Stomach (tissue), 4 donors: ENCODE measurements at regions not wholly inside any gene's neighbourhood (a gene's known extent, or its start where the extent isn't known, plus 50 kb on each side); places are given as distances from the start of the nearest gene placed in this dataset.

Experiments
- CTCF ChIP-seq, 7 experiments: fragments of 450-650 bp in 4 of 7; fragments of 200-600 bp in 3 of 7; sonication (generic) in 3 of 7; IDR thresholded peaks; one replicate each; pipeline ENCODE4 v1.5.1; 2016 to 2019; ENCODE audit warnings: antibody characterized with exemption in 7 of 7, control low read depth in 2 of 7, mild to moderate bottlenecking in 1 of 7
- EP300 ChIP-seq: sonication (generic); formaldehyde crosslinking; IDR thresholded peaks from one replicate; pipeline ENCODE4 v1.6.1; 2017; ENCODE audit warnings: antibody characterized with exemption
- POLR2A ChIP-seq, 4 donors: fragments of 450-650 bp; IDR thresholded peaks; one replicate each; pipeline ENCODE4 v1.6.1; 2016; ENCODE audit warnings: antibody characterized with exemption in 4 of 4, control low read depth in 2 of 4, mild to moderate bottlenecking in 1 of 4, moderate library complexity in 1 of 4
- POLR2AphosphoS5 ChIP-seq, 3 donors: sonication (generic); formaldehyde crosslinking; IDR thresholded peaks; one replicate each; pipeline ENCODE4 v1.6.1; 2016; ENCODE audit warnings: antibody characterized with exemption in 3 of 3

DNA sequence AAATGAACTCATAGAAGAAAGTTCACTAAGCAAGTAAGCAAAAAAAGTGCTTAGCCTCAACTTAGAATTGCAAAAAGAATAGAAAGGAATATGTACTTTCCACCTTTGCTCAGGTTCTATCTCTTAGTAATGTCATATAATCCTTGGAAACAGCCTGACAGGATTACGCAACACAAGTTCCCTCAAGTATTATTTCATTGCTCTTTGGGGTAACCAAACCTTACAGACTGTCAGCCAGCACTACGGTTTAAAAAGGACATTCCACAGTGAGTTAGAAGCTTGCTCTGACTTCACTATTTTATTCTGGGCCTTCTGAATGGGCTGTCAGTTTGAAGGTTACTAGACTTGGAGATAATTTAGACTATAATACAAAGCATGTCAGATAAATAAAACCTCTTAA, 264.0 kb downstream of the ATXN7L3B start:
- TF ChIP-seq POLR2AphosphoS5 (IDR thresholded peaks at IDR 0.05) (no peak), POLR2A (IDR thresholded peaks at IDR 0.05) (no peak), CTCF (IDR thresholded peaks at IDR 0.05) (no peak), EP300 (no peak)
